Activated CD4-positive, CD25-positive, alpha-beta regulatory T cell treated with anti-CD3 and anti-CD28 coated beads, Interleukin-2, amount 50 U/mL, for 24 hours (primary cell): ENCODE measurements at regions not wholly inside any gene's neighbourhood (a gene's known extent, or its start where the extent isn't known, plus 50 kb on each side); places are given as distances from the start of the nearest gene placed in this dataset.
A peak's percentile ranks its signal among the peaks of the same experiment; 100 is the strongest.
"Not testable (repeated sequence)": the region's sequence is repeated elsewhere in the genome, so short reads cannot be mapped to it uniquely, and the experiment has no call there.

Experiments used
- ATAC-seq, 2 donors: fragments of 150-1000 bp; cut with Tn5 transposase; one replicate each; pipeline ENCODE4 v1.10.0; 2021; ENCODE audit warnings: mild to moderate bottlenecking in 1 of 2, moderate library complexity in 1 of 2

GRCh38 chr1:19024532-19024931 lies 68.1 kb upstream of the IFFO2 start:
- no peak for ATAC-seq

- no peak for ATAC-seq
These were observed 67.3 kb upstream of the IFFO2 start for GRCh38 chr1:19023787-19024186.

DNA sequence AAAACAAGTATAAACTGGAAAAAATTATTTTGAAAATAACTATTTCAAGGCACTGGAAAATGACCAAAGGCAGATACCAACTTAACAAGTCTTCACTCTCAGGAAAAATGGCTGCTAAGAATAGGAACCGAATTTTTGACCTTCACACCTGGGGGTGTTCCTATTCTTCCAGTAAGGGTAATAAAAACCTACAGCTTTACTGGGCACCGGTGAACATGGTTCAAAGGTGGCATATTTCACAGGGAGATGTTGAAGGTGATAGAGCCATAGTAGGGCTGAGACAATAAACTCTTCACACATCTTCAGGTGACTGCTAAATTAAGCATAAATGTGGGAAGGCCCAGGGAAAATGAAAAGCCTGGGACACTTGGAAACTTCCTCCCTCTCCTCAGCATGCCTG lies 65.4 kb upstream of the IFFO2 start:
- no peak for ATAC-seq

- not testable (repeated sequence) for ATAC-seq
These were observed 62.8 kb upstream of the IFFO2 start for GRCh38 chr1:19019288-19019687.

DNA sequence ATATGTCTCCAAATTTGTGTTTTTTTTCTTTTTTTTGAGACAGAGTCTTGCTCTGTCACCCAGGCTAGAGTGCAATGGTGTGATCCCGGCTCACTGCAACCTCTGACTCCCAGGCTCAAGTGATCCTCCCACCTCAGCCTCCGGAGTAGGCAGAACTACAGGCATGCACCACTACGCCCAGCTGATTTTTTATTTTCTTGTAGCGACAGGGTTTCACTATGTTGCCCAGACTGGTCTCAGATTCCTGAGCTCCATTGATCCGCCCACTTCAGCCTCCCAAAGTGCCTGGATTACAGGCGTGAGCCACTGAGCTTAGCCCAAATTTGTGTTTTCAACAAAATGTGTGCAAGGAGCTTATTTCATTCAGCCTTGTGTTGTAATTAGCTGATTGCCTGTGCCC lies 59.0 kb upstream of the IFFO2 start:
- no peak for ATAC-seq

GRCh38 chr1:19014765-19015164 lies 58.3 kb upstream of the IFFO2 start:
- ATAC-seq, result no peak

DNA sequence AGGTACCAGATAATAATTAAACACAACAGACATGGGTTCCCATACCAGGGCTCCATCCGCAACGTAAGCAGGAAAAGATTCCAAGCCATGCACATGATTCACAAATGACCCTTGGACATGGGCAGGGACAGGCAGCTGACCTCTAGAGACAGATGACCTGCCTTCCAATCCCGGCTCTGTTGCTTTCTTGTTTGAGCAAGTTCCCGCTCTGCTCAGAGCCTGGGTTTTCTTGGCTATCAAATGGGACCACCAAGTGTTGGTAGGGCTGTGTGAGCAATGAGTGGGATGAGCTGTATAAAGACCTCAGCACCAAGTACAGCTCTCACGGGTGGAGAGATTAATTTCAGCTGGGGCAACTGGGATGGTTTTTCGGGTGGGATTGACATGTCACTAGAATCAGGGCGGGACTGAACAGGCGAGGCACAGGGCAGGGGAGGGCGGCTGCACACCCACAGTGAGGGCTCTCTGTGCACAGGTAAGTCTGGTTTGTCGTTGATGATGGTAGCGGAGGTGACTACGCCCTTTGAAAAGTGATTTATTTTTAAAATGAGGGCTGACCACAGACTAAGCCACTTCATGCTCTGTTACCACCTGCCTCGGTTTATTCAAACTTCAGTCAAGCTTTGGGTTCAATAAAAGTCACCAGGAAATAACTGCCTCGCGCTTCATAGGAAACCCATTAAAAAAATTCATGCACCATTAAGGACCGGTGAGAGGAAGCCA lies 57.5 kb upstream of the IFFO2 start:
- ATAC-seq, result no peak

DNA sequence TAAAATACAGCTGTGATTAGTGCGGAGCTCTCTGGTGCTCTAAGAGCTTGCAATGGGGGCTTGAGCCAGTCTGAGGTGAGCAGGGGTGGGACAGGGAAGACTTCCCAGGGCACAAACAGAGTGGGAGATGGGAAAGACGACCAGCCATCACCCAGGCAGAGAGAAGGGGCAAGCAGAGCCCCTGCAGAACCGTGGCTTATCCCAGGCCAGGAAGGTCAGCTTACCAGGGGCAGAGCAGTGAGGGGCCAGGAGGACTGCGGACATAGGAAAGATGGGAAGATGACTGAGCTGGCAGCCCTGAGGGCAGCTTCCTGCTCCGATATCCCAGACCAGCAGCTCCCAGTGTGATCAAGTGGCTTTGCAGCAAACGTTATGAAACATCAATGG lies 55.4 kb upstream of the IFFO2 start:
- ATAC-seq, result no peak

GRCh38 chr1:19010995-19011844 lies 54.7 kb upstream of the IFFO2 start:
- ATAC-seq, result peak; percentile 98

DNA sequence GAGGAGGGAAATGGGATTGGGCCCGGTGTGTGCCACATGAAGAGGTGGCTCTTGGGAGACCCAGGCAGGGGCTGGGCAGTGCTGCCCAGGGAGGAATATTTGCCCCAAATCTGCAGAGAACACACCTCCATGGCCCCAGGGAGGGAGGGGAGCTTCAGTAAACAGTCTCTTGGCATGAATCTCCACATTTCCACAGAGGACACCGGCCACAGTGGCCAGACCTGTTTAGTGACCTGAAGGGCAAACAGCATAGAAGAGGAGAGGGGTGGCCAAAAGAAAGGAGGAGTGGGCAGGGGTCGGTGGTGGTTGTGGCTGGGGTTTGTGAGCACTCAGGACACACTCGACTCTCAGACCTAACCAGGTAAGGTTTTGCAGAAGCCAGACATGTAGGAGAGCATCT lies 54.0 kb upstream of the IFFO2 start:
- no peak for ATAC-seq

- ATAC-seq, result no peak
These were observed 53.4 kb upstream of the IFFO2 start for GRCh38 chr1:19009882-19010321.

GRCh38 chr1:19009126-19009881 lies 52.8 kb upstream of the IFFO2 start:
- ATAC-seq, result no peak

GRCh38 chr1:19007491-19008441 lies 51.3 kb upstream of the IFFO2 start:
- ATAC-seq, result no peak

DNA sequence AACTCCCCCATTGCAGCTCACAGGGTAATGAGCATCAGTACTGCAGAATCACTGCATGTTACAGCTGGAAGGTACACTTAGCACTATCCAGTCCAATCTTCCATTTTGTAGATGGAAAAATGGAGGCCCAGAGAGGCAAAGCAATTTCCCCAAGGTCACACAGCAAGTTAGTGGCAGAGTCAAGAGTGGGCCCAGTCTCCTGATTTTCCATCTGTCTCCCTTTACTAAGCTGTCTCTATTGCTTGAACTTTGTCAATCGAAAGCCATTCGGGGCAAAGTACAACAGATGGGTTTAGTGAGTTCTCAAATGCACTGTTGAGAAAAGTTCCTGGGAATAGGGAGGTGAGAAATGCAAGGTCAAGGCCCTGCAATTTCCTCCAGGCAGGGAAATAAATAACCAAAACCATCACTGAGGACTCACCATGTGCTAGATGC lies 50.4 kb upstream of the IFFO2 start:
- ATAC-seq, result no peak
